ENCODE measurements at regions not wholly inside any gene's neighbourhood (a gene's known extent, or its start where the extent isn't known, plus 50 kb on each side); places are given as distances from the start of the nearest gene placed in this dataset.
"Not testable (repeated sequence)": the region's sequence is repeated elsewhere in the genome, so short reads cannot be mapped to it uniquely, and the experiment has no call there.

DNA sequence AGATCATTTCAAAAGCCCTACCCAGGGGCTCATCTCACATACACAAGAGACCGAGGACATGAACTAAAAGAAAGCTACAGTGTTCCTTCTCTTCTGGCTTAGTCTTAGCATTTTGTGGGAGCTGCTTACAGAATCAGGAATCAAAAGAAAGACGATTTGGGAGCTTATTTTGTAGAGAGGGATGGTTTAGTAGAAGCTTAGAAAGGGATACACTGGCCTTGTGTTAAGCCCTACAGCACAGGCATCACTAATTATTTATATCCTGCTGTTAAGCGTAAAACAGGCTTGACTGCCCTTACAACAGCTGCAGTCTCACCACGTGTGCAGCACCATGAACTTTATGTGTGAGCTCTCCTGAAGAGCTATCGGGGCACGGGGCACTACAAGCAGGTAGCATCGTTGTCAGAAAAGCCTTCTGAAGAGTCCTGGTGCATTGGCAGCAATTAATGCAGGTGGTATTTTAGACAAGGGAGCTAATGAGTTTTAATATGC, 798.3 kb downstream of the NXPH1 start:
- DNase-seq: peak; percentile 83

GRCh38 chr7:9240001-9240400, 806.6 kb downstream of the NXPH1 start:
- DNase-seq: no peak

- DNase-seq: no peak
These were observed 808.4 kb downstream of the NXPH1 start for GRCh38 chr7:9241826-9242225.

DNA sequence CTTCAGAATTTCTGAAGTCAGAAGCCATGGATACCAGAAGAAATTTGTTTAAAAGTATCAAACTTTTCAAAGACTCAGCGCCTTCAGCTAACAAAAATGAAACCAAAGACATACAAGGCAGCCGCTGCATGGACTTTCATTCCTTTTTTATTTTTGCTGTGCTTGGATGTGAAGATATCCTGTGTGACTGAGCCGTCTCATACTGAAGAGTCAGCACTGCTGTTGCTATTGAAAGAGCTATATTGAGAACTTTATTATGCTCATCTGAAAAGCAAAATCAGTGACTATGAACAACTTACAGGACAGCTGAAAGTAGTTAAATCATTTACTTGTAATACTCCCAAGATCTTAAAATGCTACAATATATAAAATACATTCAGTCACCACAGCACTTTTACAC, 809.2 kb downstream of the NXPH1 start:
- no peak for DNase-seq

GRCh38 chr7:9250876-9251275, 817.5 kb downstream of the NXPH1 start:
- no peak for DNase-seq

DNA sequence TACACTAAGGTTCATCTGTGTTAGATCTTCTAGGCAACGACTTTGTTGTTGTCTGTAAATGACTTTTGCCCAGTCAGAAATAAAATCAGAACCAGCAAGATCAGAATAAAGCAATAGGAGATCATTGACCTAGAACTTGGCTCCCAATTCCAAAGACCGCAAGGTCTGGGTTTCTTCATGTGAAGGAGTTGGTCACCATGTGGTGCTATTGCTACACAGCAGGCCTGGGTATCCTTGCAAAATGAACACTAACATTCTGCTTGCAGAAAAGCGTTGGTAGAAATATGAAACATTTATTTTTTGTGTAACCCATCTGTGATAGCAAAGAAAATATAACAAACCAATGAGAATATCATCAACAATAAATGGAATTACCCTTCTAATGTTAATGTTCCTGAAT, 831.0 kb downstream of the NXPH1 start:
- no peak for DNase-seq

DNA sequence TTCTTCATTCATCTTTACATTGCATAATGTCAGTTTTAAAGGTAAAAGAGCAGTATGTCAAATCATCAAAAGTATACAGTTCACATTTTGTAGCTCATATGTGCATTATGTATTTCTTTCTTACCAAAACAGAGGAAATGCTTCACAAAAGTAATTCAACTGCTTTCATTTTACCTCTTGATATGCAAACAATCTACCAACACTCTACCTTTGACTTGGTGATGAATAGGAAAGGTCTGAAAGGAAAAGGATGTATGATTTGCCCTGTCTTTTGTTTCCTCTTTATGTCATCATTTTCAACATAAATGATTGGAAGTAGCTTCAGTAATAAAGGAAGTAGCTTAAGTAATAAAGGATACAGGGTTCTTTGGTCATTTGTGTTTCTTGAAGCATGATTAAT, 846.7 kb downstream of the NXPH1 start:
- no peak for DNase-seq

DNA sequence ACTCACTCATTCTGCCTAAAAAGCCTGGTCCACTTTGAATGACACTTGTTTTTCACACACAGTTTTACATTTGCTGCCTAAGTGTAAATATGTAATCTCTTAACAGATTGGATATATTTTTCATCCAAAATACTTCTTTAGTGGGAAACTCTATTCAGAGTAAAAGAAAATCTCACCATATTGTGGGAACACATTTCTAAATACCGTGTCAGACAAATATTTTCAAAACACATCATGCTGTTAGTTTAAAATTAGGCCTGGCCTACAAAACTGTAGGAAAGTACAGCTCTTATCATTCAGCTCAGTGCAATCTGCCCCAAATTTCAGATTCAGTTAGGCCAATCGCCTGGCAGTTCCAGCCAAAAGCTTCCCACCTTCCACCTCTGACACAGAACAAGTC, 849.8 kb downstream of the NXPH1 start:
- no peak for DNase-seq

DNA sequence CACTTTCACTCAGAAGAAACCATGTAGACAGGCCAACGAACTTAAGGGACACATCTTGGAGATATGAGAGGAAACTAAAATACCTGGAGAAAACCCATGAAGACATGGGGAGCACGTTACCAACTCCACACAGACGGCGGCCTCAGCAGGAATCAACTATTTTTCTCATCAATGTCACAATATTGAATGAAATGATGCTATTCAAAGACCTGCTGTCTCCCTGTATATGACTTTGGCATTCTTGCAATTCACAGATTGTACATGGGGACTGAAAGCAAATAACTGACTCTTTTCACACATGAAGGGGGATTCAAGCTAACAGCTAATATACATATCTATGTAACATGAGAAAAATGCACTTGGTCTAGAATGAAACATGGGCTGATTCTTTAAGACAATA, 869.0 kb downstream of the NXPH1 start:
- no peak for DNase-seq

DNA sequence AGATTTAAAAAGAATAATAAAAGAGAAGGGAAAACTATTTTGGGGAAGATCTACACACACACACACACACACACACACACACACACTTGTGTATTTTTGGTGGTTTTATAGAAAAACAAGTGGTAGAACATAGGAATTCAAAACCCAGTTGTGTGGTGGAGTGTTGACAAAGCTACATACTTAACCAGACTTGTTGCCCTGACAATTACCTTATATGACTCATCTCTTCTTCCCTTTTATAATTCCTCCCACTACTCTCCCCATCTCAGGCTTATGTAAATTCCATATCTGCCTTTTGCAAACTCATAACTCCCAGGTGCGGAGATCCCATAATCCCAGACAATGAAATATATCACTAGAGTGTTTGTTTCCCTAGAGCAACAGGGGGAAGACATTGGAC, 873.7 kb downstream of the NXPH1 start:
- DNase-seq: no peak

DNA sequence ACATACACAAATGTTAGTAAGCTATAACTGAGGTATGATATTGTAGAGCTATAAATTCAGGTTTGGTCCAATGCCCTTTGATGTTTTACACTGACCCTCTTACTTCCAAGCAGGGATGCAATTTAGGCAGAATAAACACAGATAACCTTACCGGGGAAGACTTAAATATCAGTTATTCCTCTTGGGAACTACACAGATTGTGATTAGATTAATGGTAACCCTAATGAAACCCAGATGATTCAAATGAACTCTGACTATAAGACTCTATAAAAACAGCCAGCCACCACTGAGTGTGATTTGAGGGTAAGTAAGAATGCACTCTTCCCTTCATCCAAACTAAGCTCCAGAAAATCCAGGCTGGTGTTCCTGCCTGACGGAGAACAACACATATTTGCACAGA, 891.1 kb downstream of the NXPH1 start:
- no peak for DNase-seq

- DNase-seq: no peak
These were observed 894.9 kb downstream of the NXPH1 start for GRCh38 chr7:9328296-9328695.

DNA sequence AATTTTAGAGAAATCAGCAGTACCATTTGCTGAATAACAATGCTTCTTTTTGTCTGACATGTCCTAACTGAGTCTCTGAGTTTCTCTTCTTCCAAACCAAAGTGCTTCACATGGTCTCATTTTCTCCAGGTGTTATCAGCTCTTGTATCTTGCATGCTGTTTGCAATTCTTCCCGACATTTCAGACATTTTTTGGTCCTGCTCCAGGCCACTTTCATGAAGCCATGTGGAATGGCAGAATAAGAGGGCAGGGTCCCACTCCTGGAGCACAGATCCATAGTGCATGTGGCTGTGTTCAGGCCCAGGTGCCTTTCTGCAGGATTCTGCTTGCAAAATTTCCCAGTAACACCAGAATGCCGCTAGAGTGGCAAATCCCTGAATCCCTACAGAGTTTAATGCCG, 916.2 kb downstream of the NXPH1 start:
- DNase-seq: no peak

GRCh38 chr7:9391221-9391620, 957.8 kb downstream of the NXPH1 start:
- no peak for DNase-seq

DNA sequence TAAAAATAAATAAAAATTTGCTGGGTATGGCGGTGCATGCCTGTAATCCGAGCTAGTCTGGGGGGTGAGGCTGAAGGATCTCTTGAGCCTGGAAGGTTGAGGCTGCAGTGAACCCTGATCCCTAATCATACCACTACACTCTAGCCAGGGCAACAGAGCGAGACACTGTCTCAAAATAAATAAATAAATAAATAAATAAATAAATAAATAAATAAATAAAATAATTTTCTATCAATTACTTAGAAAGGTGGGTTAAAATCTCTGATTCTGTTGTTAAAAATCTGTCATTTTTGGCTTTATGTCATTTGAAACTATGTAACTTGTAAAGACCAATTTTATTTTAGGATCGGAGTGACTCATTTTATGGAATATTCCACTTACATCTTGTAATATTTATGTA, 958.6 kb downstream of the NXPH1 start:
- DNase-seq: no peak

DNA sequence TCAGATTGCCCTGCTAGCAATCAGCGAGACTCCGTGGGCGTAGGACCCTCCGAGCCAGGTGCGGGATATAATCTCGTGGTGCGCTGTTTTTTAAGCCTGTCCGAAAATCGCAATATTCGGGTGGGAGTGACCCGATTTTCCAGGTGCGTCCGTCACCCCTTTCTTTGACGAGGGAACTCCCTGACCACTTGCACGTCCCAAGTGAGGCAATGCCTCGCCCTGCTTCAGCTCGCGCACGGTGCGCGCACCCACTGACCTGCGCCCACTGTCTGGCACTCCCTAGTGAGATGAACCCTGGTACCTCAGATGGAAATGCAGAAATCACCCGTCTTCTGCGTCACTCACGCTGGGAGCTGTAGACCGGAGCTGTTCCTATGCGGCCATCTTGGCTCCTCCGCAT, 971.0 kb downstream of the NXPH1 start:
- not testable (repeated sequence) for DNase-seq

DNA sequence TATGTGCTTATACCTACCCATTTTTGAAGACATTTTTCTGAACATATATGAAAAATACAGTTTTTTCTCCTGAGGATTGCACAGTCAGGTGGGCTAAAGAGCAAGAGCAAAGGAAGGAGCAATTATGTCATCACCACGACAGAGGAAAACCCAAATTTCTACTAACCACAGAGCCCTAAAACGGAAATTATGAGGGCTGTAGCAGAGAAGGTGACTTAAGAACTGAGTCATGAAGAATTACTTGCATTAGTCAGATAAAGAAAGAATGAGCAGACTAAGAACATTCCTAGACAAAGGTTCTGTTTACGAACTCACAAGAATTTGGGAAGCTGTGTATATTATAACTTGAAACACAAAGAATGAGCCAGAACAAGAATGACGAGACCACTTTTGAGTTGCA, 974.4 kb downstream of the NXPH1 start:
- no peak for DNase-seq

- DNase-seq: no peak
These were observed 1020.1 kb downstream of the NXPH1 start for GRCh38 chr7:9453521-9453920.

DNA sequence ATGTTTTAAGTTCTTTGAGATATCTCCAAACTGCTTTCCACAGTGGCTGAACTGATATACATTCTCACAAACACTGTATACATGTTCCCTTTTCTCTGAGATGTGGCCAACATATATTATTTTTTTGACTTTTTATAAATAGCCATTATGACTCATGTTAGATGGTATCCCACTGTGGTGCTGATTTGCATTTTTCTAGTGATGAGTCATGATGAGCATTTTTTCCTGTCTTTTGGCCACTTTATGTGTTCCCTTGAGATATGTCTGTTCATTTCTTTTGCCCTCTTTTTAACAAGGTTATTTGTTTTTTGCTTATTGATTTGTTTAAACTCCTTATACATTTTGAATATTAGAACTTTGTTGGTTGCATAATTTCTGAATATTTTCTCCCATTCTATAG, 1055.1 kb downstream of the NXPH1 start:
- no peak for DNase-seq

DNA sequence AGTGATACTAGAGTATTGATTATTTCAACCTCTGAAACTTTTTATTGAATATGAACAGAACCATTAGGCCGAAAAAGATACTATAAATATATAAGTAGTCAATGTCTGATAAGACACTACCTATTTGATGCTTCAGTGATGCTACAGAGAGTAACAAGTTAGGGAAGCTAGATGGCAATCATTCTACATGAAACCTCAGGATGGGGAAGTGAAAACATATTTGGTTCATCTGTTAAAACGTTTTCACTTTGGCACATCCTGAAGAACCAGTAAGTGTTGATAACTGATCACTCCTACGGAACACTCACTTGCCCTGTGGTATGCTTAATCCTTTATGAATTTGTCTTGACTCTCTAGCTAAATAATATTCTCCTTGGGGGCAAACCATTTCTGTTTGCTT, 1064.9 kb downstream of the NXPH1 start:
- no peak for DNase-seq

DNA sequence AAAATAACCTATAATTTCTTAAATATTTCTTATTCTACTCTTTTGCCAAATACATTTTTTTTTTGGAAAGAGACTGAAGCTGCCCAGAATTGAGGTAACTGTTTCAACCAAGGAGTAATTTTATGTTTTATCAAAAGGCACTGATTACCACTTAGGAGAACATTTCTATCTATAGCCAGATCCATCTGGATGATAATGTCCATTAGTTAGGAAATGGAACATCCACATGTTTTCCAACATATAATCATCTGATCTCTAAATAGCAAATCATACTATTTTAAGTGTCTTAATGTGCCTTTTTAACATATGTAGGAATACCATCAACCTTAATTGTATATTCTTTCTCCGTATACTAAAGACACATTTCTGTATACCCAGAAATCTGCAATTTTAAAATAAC, 1068.9 kb downstream of the NXPH1 start:
- DNase-seq: no peak

DNA sequence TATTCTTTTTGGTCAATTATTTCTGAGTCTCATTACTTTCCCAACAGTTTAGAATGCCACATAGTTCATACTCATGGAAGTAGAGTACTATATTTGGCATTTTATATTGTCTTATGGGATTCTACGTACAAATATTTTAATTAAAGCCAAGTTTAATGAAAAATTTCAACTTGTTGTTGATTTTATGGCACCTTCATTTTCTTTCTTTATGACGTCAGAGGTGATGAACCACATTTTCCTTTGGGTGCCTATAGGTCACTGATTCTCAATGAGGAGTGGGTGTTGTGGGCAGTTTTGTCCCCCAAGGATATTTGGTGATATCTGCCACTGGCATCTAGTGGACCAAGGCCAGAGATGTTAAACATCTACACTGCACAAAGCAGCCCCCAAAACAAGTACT, 1071.3 kb downstream of the NXPH1 start:
- DNase-seq: no peak

DNA sequence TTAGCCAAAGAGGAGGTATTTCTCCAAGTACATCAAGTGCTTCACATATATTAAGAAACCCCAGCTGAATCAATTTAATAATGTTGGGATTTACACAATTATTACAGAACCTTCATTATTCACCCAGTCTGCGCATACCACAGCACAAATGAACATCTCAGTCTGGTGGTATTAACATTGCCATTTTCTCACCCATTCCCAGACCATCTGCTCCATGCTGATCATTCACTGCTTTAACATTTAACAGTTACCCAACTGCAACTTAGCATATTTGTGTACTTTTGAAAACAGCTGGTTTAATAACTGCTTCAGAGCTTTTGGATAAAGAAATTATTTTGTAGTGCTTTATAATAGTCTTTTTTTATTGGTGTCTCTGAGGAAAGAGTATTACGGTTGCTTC, 1072.1 kb downstream of the NXPH1 start:
- no peak for DNase-seq

DNA sequence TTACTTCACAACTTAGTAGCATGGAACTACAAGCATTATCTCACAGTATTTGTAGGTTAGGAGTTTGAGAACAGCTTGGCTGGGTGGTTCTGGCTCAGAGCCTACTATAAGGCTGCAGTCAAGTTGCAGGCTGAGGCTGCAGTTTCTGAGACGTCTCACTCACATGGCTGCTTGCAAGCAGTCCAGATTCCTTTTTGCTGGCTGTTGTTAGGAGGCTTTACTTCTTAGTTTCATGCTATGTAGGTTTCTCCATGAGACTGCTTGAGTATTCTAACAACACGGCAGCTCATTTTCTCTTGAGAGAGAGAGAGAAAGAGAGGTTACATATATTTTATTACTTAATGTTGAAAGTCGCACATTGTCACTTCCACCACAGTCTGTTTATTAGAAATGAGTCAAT, 1073.9 kb downstream of the NXPH1 start:
- no peak for DNase-seq

DNA sequence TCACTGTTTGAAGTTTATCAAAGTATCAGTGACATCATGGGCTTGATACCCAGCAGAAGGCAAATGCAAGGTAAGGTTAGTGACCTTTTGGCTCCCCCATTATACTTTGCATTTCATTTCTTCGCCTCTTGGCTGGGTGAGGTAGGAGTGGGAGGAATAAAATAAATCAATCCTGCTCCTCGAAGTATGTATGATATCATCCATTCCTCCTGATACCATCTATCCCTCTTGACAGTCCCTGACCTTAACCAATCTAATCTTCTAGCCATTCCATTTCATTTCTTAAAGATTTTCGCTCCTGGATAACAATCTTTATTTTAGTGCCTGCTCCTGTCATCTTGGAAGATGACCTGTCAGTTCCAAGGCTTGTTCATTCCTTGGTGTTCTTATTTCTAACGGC, 1083.3 kb downstream of the NXPH1 start:
- no peak for DNase-seq

DNA sequence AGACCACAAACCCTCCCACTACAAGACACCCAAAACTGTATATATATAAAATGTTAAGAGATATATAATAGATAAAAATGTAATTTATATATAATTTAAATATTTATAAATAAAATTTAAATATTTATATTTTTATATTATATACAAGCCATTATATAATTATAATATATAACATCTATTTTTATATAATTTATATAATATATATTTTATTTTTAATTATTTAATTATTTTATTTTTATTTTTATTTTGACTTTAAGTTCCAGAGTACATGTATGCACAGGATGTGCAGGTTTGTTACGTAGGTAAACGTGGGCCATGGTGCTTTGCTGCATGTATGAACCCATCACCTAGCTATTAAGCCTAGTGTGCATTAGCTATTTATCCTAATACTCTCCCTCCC, 1090.2 kb downstream of the NXPH1 start:
- no peak for DNase-seq
